Stimulated activated CD4-positive, alpha-beta T cell treated with anti-CD3 and anti-CD28 coated beads, Interleukin-1b, Interleukin-23, amount 100 ng/mL, for 24 hours (primary cell): ENCODE measurements at regions not wholly inside any gene's neighbourhood (a gene's known extent, or its start where the extent isn't known, plus 50 kb on each side); places are given as distances from the start of the nearest gene placed in this dataset.
"Not testable (repeated sequence)": the region's sequence is repeated elsewhere in the genome, so short reads cannot be mapped to it uniquely, and the experiment has no call there.

Source experiments
- DNase-seq, 4 experiments: peaks; one replicate each; pipeline ENCODE4 v3.0.0-alpha.2; 2020; ENCODE audit warnings: low read depth in 4 of 4, low spot score in 1 of 4

GRCh38 chr18:62629031-62629430 lies 86.3 kb upstream of the PHLPP1 start:
- no peak for DNase-seq

DNA sequence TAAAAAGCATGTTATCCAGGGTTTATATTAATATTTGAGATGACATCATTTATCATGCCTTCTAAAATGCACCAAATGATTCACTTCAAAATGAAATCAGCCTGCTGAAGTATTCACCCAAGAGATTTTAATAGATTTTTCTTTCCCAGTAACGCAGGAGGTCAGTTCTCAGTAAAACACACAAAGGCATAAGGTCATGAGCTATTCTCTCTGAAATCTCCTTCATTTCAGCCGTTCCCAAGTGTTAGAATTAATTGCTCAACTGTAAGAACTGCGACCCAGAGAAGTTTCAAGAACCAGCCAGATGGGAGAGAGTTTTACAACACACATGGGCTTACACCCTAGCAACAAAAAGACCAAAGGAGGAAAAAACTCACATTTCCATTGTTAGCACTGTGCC lies 84.2 kb upstream of the PHLPP1 start:
- no peak for DNase-seq

GRCh38 chr18:62632788-62633455 lies 82.4 kb upstream of the PHLPP1 start:
- DNase-seq, result no peak

DNA sequence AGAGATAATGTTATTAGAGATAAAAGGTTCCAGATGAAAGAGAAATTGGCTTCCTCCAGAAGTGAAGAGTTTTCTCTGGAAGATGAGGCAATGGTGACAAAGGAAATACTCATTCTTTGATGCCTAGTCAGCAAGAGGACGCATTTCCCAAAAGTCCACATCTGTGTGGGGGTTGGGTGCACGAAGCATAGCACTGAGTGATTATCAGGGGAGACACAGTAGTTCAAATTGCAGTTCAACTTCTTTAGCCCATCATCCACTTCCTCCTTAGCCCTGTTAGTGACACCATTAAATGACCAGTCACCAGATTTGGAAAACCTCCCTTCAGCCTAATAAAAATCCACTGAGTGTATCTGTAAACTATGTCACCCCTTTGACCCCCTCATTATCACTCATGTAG lies 80.9 kb upstream of the PHLPP1 start:
- DNase-seq, result no peak

DNA sequence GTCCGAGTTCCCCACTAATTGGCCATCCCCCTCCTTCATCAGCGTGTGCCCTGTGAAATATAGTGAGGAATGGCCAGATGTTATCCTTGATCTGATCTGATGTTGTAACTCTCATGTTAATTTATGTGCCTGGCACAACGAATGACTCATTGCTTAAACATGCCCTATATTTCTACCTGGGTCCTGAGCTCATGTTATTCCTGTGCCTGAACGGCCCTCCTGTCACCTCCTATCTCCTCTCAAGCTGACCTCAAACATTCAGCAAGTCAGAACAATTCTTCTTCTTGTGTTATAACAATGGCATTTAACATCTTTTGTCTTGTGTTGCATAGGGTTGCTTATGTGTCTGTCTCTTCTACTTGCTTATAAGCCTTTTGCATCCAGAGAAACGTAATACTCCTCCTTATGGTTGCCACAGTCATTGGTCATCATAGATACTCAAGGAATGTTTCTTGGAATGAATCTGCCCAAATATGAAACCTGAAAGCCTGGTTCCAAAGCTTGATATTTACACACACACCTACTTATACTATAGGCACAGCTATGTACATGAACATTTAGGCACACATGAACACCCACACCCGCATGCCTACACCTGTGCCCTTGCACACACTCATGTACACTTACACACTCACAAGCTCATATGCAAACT lies 80.2 kb upstream of the PHLPP1 start:
- no peak for DNase-seq

- DNase-seq, result no peak
These were observed 77.9 kb upstream of the PHLPP1 start for GRCh38 chr18:62637403-62637802.

- peak in 3 of 4 experiments; percentile 25 to 39 (median 39) for DNase-seq
These were observed 77.3 kb upstream of the PHLPP1 start for GRCh38 chr18:62637807-62638687.

DNA sequence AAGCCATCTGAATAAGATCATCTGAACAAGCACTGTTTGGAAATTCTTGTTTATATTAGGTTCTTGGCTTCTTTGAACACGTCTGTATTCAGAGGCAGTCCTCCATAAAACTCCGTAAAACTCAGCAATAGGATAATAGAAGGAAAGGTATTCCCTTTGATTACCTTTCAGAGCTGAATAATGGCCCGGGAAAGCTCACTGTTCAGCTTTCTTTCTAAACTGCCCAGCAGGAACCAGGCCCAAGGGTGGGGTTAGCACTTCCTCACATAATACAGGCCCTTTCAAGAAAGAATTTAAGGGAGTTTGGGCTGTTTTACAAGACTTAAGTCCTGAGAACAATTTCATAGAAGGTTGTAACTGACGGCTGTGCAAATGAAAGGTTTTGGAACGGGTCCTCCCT lies 72.2 kb upstream of the PHLPP1 start:
- DNase-seq, result no peak

- no peak for DNase-seq
These were observed 70.6 kb upstream of the PHLPP1 start for GRCh38 chr18:62644773-62645172.

- no peak for DNase-seq
These were observed 68.2 kb upstream of the PHLPP1 start for GRCh38 chr18:62647179-62647578.

DNA sequence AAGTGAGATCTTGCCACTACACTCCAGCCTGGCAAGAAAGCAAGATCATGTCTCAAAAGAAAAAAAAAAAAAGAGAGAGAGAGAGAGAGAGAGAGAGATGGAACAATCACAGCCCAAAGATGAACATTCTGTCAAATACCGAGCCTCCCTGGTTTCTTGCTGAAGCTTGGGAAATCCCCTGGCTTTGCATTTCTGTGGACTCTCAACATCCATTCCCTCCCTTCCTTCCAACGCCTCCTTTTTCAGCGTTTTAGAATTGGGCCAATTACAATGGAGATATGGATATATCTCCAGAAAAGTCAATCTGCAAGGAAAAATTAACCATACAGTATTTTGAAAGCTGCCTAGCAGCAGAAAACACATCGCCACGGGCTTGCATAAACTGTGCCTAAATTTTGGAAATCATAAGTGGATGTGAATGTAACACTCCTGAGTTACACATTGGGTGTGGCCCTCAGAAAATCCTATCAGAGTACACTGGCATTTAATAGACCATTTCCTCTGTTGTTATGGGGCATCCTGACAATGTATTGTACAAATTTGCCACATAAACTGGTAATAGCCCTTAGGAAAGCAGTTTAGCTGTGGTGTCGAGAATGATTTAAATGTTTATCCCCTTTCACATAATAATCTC lies 67.2 kb upstream of the PHLPP1 start:
- no peak for DNase-seq

DNA sequence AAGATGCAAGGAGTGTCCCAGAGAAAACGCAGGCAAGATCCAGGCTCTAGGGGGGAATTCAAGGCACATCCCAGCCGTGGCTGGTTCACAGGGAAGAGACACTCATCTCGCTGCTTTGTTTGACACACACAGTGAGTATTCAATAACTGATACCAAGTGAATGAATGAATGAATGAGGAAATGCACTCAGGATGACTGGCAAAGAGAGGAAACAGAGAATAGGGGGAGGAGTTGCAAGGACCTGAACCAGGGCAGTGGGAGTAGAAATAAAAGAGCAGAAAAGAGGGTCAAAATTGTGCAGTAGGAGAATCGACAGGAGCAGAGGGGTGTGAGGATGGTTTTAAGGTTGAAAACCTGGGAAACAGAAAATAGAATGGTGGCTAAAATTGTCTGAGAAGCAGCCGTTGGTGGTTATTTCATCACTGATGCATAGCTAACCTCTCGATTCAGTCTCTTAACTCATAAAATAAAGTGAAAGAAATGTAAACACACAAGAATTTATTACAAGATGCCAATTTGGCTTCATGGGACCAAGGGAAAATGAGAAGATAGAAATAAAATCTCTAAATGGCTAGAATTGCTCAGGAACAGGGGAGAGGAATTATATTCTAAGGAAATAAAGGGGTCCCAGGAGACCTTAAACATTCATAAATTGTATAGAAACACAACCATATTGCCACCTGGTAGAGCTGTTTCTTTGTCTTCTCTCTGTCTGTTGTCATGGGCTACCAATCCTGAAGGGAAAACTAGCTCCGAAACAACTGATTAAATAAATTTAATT lies 63.9 kb upstream of the PHLPP1 start:
- no peak for DNase-seq

DNA sequence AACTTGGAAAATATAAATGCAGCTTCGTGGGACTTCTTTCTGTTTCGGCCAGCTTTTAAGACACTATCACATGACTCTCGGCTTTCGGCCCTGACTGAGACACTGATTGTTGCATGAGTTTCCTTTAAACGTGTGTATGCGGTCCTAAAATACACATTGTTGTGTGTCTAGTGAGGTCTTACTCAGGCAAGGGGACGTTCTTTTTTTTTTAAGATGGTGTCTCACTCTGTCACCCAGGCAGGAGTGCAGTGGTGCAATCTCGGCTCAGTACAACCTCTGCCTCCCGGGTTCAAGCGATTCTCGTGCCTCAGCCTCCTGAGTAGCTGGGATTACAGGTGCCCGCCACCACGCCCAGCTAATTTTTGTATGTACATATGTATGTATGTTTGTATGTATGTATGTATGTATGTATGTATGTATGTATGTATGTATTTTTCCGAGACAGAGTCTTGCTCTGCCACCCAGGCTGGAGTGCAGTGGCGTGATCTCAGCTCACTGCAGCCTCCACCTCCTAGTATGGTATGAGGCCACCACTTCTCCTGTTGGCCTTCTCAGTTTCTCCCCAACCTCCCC lies 63.2 kb upstream of the PHLPP1 start:
- not testable (repeated sequence) for DNase-seq

- no peak for DNase-seq
These were observed 59.7 kb upstream of the PHLPP1 start for GRCh38 chr18:62655520-62656219.

DNA sequence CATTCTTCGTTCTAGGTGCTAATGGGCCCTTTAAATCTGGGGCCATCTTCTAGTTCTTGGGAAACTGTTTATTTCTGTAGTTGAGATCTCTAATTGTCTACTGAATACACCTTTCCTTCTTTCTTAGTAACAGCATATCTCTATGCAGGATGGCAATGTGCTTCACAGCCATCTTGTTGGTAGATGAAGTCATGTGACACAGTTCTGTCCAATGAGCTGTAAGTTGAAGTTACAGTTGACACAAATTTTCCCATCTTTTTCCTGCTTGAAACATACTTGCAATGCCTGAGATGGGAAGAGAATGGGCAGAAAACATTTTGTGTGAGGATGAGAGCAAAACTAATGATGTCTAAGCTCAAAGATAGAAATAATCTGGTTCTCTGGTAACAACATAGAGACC lies 57.3 kb upstream of the PHLPP1 start:
- no peak for DNase-seq

DNA sequence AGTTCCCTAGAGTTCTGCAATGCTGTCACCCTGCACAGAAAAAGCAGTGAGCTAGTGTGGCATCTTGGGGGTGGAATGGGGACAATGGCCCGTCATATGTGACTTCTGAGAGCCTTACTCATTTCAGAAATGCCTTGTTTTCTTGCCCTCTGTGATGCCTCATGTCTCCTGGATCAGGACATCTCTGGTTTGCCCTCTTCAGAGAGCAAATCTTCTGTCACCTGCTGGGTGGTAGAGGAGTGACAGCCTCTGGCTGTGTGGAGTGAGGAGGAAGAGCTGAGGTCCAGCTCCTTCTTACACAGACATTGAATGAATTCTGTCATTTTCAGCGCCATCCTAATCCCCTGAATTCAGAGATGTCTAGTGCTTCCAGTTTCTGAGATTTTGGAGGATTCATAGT lies 55.6 kb upstream of the PHLPP1 start:
- DNase-seq, result no peak

GRCh38 chr18:62660691-62661090 lies 54.6 kb upstream of the PHLPP1 start:
- no peak for DNase-seq

DNA sequence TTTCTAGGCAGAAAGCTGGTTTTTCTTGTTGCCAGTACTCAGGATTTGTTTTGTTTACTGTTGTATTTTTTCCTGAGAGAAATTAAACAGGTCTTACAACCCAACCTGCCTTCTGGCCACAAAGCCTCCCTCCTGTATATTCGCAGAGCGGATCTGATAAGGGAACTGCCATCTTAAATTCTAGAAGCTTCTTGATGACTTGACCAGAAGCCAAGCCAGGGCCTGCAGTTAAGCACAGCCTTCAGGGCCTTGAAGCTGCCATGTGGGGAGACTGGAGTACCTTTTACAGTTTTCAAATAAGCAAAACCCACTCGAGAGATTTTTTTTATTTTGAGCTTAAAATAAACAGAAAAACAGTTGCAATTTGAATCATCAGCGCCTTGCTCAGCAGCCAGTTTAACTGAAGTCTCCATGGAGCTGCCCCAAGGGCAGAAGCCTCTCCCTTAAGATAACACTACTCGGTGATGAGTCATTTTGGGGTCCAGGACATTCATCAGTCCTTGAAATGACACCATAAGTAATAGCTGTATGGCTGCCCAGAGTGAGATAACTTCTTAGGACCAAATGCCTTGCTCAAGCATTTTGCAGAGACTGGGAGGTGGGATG lies 51.5 kb upstream of the PHLPP1 start:
- no peak for DNase-seq

DNA sequence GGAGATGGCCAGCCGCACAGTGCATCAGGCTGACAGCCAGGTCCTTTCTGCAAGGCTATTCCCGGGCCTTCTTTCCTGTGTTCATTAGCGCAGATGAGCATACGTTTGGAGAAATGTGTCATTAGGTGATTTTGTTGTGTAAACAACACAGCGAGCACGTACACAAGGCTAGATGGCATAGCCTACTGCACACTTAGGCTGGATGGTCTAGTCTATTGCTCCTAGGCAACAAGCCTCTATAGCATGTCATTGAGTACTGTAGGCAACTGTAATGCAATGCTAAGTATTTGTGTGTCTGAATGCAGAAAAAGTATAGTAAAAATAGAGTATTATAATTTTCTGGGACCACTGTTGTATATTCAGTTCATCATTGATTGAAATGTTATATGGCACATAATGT lies 50.9 kb upstream of the PHLPP1 start:
- DNase-seq, result no peak
